Bone marrow (tissue), 2 donors: ENCODE measurements at regions not wholly inside any gene's neighbourhood (a gene's known extent, or its start where the extent isn't known, plus 50 kb on each side); places are given as distances from the start of the nearest gene placed in this dataset.

Experiments used
- DNase-seq, 2 donors: peaks; one replicate each; lab custom pipeline; 2025; lab: John Stamatoyannopoulos, UW

- DNase-seq: no peak
Observed at GRCh38 chr22:27173530-27173929, 516.1 kb downstream of the MIAT start.

- no peak for DNase-seq
Observed at GRCh38 chr22:27175021-27175838, 517.8 kb downstream of the MIAT start.

- DNase-seq: no peak
Observed at GRCh38 chr22:27175974-27176373, 518.6 kb downstream of the MIAT start.

GRCh38 chr22:27179161-27179560, 521.8 kb downstream of the MIAT start:
- DNase-seq: no peak

- no peak for DNase-seq
Observed at GRCh38 chr22:27181537-27181936, 524.1 kb downstream of the MIAT start.

GRCh38 chr22:27183474-27183873, 526.1 kb downstream of the MIAT start:
- no peak for DNase-seq

GRCh38 chr22:27185099-27185709, 527.8 kb downstream of the MIAT start:
- no peak for DNase-seq

GRCh38 chr22:27185760-27186302, 528.4 kb downstream of the MIAT start:
- no peak for DNase-seq

- DNase-seq: no peak
Observed at GRCh38 chr22:27186643-27187042, 529.3 kb downstream of the MIAT start.

- no peak for DNase-seq
Observed at GRCh38 chr22:27192135-27192829, 534.9 kb downstream of the MIAT start.

- DNase-seq: no peak
Observed at GRCh38 chr22:27193215-27193614, 535.8 kb downstream of the MIAT start.

GRCh38 chr22:27193636-27194035, 536.2 kb downstream of the MIAT start:
- no peak for DNase-seq

GRCh38 chr22:27194096-27194748, 536.8 kb downstream of the MIAT start:
- no peak for DNase-seq

GRCh38 chr22:27195094-27195493, 537.7 kb downstream of the MIAT start:
- no peak for DNase-seq

GRCh38 chr22:27195494-27195893, 538.1 kb downstream of the MIAT start:
- no peak for DNase-seq

- no peak for DNase-seq
Observed at GRCh38 chr22:27196606-27197005, 539.2 kb downstream of the MIAT start.

- no peak for DNase-seq
Observed at GRCh38 chr22:27197052-27197451, 539.7 kb downstream of the MIAT start.

- DNase-seq: no peak
Observed at GRCh38 chr22:27197618-27198017, 540.2 kb downstream of the MIAT start.

- DNase-seq: no peak
Observed at GRCh38 chr22:27198518-27199035, 541.2 kb downstream of the MIAT start.

GRCh38 chr22:27199354-27199753, 542.0 kb downstream of the MIAT start:
- DNase-seq: no peak

- no peak for DNase-seq
Observed at GRCh38 chr22:27201276-27201675, 543.9 kb downstream of the MIAT start.

GRCh38 chr22:27201741-27202140, 544.4 kb downstream of the MIAT start:
- no peak for DNase-seq
